ENCODE measurements at regions not wholly inside any gene's neighbourhood (a gene's known extent, or its start where the extent isn't known, plus 50 kb on each side); places are given as distances from the start of the nearest gene placed in this dataset.

- TF ChIP-seq POLR2AphosphoS5 (IDR thresholded peaks at IDR 0.05; ENCODE audit: borderline replicate concordance, low read depth, low read length) (no peak), EZH2 (IDR thresholded peaks at IDR 0.05) (no peak), FOXP2 (optimal IDR thresholded peaks at IDR 0.05; ENCODE audit: control extremely low read depth, extremely low read length, insufficient read depth) (no peak)
These were observed 87.3 kb downstream of the PMAIP1 start for GRCh38 chr18:59987102-59987501.

All from SK-N-MC (cell line).